ENCODE measurements at regions not wholly inside any gene's neighbourhood (a gene's known extent, or its start where the extent isn't known, plus 50 kb on each side); places are given as distances from the start of the nearest gene placed in this dataset.

DNA sequence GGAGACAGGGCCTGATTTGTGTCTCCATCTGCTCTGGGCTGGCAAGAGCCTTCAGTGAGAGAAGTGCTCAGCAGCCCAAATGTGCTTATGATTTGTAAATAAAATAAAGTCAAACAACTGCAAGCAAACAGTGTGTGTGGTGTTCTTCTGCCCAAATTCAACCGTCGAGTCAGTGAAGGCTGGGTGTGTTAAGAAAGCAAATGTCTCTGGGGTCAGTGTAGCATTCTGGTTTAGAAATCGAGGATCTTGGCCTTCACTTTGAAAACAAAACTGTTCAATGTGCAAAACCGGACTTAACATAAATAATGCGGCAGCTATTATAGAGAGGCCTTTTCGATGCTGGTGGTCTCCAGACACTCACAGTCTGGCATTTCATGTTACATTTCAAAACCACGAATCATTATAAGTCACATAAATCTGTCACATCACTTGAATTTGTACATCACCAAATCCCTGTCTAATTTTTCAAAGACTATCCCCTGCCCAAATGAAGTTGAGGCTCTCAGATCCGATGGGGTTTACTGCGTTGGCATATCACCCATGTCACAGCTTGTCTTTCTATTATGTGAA lies 158.6 kb upstream of the MYOCD start:
- DNase-seq (ENCODE audit: low spot score in 2 of 2, unreplicated experiment in 2 of 2), result no peak
- Mint-ChIP-seq H3K36me3 (no peaks in the 10 kb centered on the region), H3K4me3 (no peak overlapping the region), H3K4me1 (peaks cover 10% of the 10 kb centered on the region), H3K27me3 (ENCODE audit: low read depth) (no peaks in the 10 kb centered on the region), H3K9me3 (peaks cover 8% of the 10 kb centered on the region), H3K27ac (no peak overlapping the region)
- TF ChIP-seq, protein P1, sequence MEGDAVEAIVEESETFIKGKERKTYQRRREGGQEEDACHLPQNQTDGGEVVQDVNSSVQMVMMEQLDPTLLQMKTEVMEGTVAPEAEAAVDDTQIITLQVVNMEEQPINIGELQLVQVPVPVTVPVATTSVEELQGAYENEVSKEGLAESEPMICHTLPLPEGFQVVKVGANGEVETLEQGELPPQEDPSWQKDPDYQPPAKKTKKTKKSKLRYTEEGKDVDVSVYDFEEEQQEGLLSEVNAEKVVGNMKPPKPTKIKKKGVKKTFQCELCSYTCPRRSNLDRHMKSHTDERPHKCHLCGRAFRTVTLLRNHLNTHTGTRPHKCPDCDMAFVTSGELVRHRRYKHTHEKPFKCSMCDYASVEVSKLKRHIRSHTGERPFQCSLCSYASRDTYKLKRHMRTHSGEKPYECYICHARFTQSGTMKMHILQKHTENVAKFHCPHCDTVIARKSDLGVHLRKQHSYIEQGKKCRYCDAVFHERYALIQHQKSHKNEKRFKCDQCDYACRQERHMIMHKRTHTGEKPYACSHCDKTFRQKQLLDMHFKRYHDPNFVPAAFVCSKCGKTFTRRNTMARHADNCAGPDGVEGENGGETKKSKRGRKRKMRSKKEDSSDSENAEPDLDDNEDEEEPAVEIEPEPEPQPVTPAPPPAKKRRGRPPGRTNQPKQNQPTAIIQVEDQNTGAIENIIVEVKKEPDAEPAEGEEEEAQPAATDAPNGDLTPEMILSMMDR (IDR thresholded peaks at IDR 0.05; ENCODE audit: unreplicated experiment), result no peak

DNA sequence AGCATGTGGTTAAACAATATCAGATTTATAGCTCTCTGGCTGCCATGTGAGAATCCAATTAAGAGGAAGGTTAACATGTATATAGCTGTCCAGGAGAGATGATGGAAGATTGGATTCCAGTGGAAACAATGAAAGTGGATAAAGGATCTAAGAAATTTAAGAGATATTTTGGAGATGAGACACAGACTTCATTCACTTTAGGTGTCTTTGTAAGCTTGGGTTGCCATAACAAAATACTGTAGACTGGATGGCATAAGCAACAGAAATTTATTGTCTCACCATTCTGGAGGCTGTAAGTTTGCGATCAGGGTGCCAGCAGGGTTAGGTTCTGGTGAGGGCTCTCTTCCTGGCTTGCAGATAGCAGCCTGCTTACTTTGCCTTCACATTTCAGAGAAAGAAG lies 155.9 kb upstream of the MYOCD start:
- H3K27me3 Mint-ChIP-seq (ENCODE audit: low read depth), result no peaks in the 10 kb centered on the region
- peaks cover 10% of the 10 kb centered on the region for H3K4me1 Mint-ChIP-seq
- no peak for DNase-seq (ENCODE audit: low spot score in 2 of 2, unreplicated experiment in 2 of 2)
- H3K36me3 Mint-ChIP-seq, result no peaks in the 10 kb centered on the region
- H3K9me3 Mint-ChIP-seq, result no peaks in the 10 kb centered on the region
- no peak overlapping the region for H3K27ac Mint-ChIP-seq
- no peak overlapping the region for H3K4me3 Mint-ChIP-seq
- TF ChIP-seq, protein P1 (IDR thresholded peaks at IDR 0.05; ENCODE audit: unreplicated experiment), result no peak

DNA sequence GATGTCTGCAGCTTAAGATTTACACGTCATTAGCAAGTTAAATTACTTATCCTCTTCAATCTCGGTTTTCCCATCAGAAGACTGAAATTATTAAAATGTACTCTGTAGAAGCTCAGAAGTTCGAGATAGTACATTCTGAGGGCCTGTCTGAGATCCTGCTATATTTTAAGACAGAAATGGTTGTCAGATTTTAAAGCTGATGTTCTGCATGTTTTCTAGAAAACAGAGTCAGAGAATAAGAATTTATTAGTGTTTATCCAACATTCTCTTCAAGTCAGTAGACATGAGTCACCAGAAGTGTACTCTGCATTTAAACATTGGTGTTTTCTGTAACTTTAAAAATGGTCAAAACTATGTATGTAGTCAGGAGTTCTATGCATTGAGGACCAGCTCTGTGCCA lies 155.2 kb upstream of the MYOCD start:
- no peak overlapping the region for H3K27ac Mint-ChIP-seq
- H3K27me3 Mint-ChIP-seq (ENCODE audit: low read depth), result no peaks in the 10 kb centered on the region
- H3K4me1 Mint-ChIP-seq, result peaks cover 10% of the 10 kb centered on the region
- no peaks in the 10 kb centered on the region for H3K9me3 Mint-ChIP-seq
- no peak overlapping the region for H3K4me3 Mint-ChIP-seq
- H3K36me3 Mint-ChIP-seq, result no peaks in the 10 kb centered on the region
- TF ChIP-seq, protein P1 (IDR thresholded peaks at IDR 0.05; ENCODE audit: unreplicated experiment), result no peak
- no peak for DNase-seq (ENCODE audit: low spot score in 2 of 2, unreplicated experiment in 2 of 2)

DNA sequence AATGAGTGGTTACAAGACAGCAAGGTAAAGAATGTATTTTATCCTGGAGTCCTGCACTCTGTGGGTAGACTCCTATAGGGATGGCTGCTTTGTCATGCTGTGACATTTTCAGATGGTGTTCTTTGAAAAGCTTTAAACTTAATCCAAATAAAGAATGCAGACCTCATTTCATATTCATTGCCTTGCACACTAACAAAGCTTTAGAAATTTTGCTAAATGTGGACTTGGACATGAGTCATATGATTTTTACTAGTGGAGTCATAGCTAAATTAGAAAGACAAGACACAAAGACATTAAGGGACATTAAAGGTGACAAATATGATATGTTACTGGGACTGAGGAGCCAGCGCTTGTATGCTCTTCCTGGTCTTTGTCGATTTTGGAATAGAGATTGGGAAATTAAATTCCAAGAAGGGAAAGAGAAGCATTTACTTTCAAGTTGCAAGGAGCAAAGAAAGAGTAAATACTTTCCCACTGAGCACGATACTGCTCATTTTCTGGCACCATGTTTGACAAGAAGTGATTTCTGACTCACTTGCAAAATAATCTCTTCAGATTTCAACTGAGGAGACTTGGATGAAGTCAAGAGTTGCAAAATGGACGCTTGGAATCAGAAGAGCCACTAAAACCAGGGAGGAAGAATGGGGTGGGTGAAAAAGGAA lies 152.9 kb upstream of the MYOCD start:
- H3K27me3 Mint-ChIP-seq (ENCODE audit: low read depth), result no peaks in the 10 kb centered on the region
- H3K4me3 Mint-ChIP-seq, result no peak overlapping the region
- DNase-seq (ENCODE audit: low spot score in 2 of 2, unreplicated experiment in 2 of 2), result no peak
- H3K4me1 Mint-ChIP-seq, result peaks cover 10% of the 10 kb centered on the region
- no peaks in the 10 kb centered on the region for H3K9me3 Mint-ChIP-seq
- H3K36me3 Mint-ChIP-seq, result no peaks in the 10 kb centered on the region
- H3K27ac Mint-ChIP-seq, result no peak overlapping the region
- TF ChIP-seq, protein P1 (IDR thresholded peaks at IDR 0.05; ENCODE audit: unreplicated experiment), result no peak

DNA sequence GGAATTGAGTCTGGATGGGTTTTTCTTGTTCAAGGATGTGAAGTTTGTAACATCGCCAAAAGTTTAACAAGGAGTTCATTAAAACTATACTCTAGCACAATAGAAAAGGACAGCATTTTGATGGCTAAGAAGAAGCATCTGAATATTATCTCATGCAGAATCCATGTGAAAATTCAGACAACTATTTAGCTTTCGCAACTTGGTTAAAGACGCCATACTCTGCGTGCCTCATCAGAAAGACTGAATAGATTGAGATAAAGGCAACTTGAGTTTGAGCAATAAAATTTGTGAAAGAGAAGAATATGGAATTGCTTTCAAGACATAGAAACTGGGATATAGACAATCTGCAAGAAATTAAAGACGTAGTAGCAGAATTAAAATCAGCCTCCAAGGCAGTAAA lies 151.1 kb upstream of the MYOCD start:
- no peak overlapping the region for H3K4me3 Mint-ChIP-seq
- DNase-seq (ENCODE audit: low spot score in 2 of 2, unreplicated experiment in 2 of 2), result no peak
- no peak overlapping the region for H3K27ac Mint-ChIP-seq
- H3K27me3 Mint-ChIP-seq (ENCODE audit: low read depth), result no peaks in the 10 kb centered on the region
- peaks cover 4% of the 10 kb centered on the region for H3K4me1 Mint-ChIP-seq
- H3K36me3 Mint-ChIP-seq, result no peaks in the 10 kb centered on the region
- peaks cover 10% of the 10 kb centered on the region for H3K9me3 Mint-ChIP-seq
- TF ChIP-seq, protein P1 (IDR thresholded peaks at IDR 0.05; ENCODE audit: unreplicated experiment), result no peak
